Occipital lobe (tissue), 1 donor: ENCODE measurements at regions not wholly inside any gene's neighbourhood (a gene's known extent, or its start where the extent isn't known, plus 50 kb on each side); places are given as distances from the start of the nearest gene placed in this dataset.
"Not testable (repeated sequence)": the region's sequence is repeated elsewhere in the genome, so short reads cannot be mapped to it uniquely, and the experiment has no call there.

Experiments used
- DNase-seq: peaks from one replicate; lab custom pipeline; 2025; lab: John Stamatoyannopoulos, UW

- no peak for DNase-seq
These were observed 151.6 kb downstream of the SLITRK1 start for GRCh38 chr13:83730674-83731073.

GRCh38 chr13:83722443-83722842 is 159.8 kb downstream of the SLITRK1 start:
- DNase-seq: no peak

GRCh38 chr13:83716121-83716520 is 166.2 kb downstream of the SLITRK1 start:
- DNase-seq: no peak

GRCh38 chr13:83714236-83714635 is 168.0 kb downstream of the SLITRK1 start:
- DNase-seq: no peak

- no peak for DNase-seq
These were observed 172.2 kb downstream of the SLITRK1 start for GRCh38 chr13:83710133-83710515.

GRCh38 chr13:83709426-83710132 is 172.7 kb downstream of the SLITRK1 start:
- no peak for DNase-seq

- DNase-seq: no peak
These were observed 180.3 kb downstream of the SLITRK1 start for GRCh38 chr13:83702021-83702420.

- DNase-seq: no peak
These were observed 189.5 kb downstream of the SLITRK1 start for GRCh38 chr13:83692800-83693199.

- DNase-seq: no peak
These were observed 190.3 kb downstream of the SLITRK1 start for GRCh38 chr13:83691966-83692365.

GRCh38 chr13:83681547-83681946 is 200.7 kb downstream of the SLITRK1 start:
- no peak for DNase-seq

- DNase-seq: no peak
These were observed 204.3 kb downstream of the SLITRK1 start for GRCh38 chr13:83677985-83678384.

- DNase-seq: no peak
These were observed 209.7 kb downstream of the SLITRK1 start for GRCh38 chr13:83672612-83673011.

- DNase-seq: no peak
These were observed 214.7 kb downstream of the SLITRK1 start for GRCh38 chr13:83667606-83668005.

GRCh38 chr13:83666141-83666540 is 216.1 kb downstream of the SLITRK1 start:
- no peak for DNase-seq

GRCh38 chr13:83657281-83657680 is 225.0 kb downstream of the SLITRK1 start:
- DNase-seq: no peak

- not testable (repeated sequence) for DNase-seq
These were observed 239.7 kb downstream of the SLITRK1 start for GRCh38 chr13:83642617-83643016.

GRCh38 chr13:83634601-83635000 is 247.7 kb downstream of the SLITRK1 start:
- DNase-seq: no peak

- no peak for DNase-seq
These were observed 248.5 kb downstream of the SLITRK1 start for GRCh38 chr13:83633746-83634145.

- DNase-seq: no peak
These were observed 259.9 kb downstream of the SLITRK1 start for GRCh38 chr13:83622422-83622784.

- DNase-seq: no peak
These were observed 260.4 kb downstream of the SLITRK1 start for GRCh38 chr13:83621765-83622421.

- no peak for DNase-seq
These were observed 261.6 kb downstream of the SLITRK1 start for GRCh38 chr13:83620530-83621220.

- DNase-seq: no peak
These were observed 263.3 kb downstream of the SLITRK1 start for GRCh38 chr13:83618966-83619365.

- DNase-seq: no peak
These were observed 268.8 kb downstream of the SLITRK1 start for GRCh38 chr13:83613524-83613923.
